Esophagus muscularis mucosa (tissue), 4 donors: ENCODE measurements at regions not wholly inside any gene's neighbourhood (a gene's known extent, or its start where the extent isn't known, plus 50 kb on each side); places are given as distances from the start of the nearest gene placed in this dataset.

Source experiments
- DNase-seq: peaks from one replicate; pipeline ENCODE4 v3.0.0-alpha.2; 2017; ENCODE audit errors: extremely low spot score
- H3K27ac ChIP-seq, 4 donors: fragments of 200-600 bp; sonication (generic); replicated peaks in 1 of 4; 1 replicate in 3 of 4; 2 replicates in 1 of 4; pipeline ENCODE4 v1.5.1; 2016 to 2019; ENCODE audit warnings: mild to moderate bottlenecking in 1 of 4
- H3K27me3 ChIP-seq, 4 donors: fragments of 200-600 bp; sonication (generic); one replicate each; pipeline versions ENCODE4 v1.5.1 to v1.6.0; 2016 to 2019
- H3K36me3 ChIP-seq, 4 donors: fragments of 200-600 bp; sonication (generic); one replicate each; pipeline ENCODE4 v1.5.1; 2016 to 2019
- H3K4me1 ChIP-seq, 4 donors: fragments of 200-600 bp; sonication (generic); one replicate each; pipeline ENCODE4 v1.5.1; 2016 to 2019
- H3K4me3 ChIP-seq, 4 donors: fragments of 200-600 bp; sonication (generic); 1 replicate in 2 of 4; 2 replicates in 2 of 4; pipeline ENCODE4 v1.5.1; 2016 to 2019; ENCODE audit warnings: mild to moderate bottlenecking in 4 of 4, moderate library complexity in 1 of 4
- H3K9me3 ChIP-seq, 4 donors: fragments of 200-600 bp; sonication (generic); 1 replicate in 3 of 4; 2 replicates in 1 of 4; pipeline ENCODE4 v1.5.1; 2016 to 2019
- CTCF ChIP-seq, 3 experiments: fragments of 200-600 bp in 2 of 3; fragments of 450-650 bp in 1 of 3; sonication (generic) in 2 of 3; IDR thresholded peaks; one replicate each; pipeline ENCODE4 v1.5.1; 2017 to 2019; ENCODE audit warnings: antibody characterized with exemption in 3 of 3, mild to moderate bottlenecking in 2 of 3, moderate library complexity in 1 of 3
- EP300 ChIP-seq: sonication (generic); formaldehyde crosslinking; IDR thresholded peaks from one replicate; pipeline ENCODE4 v1.6.1; 2017; ENCODE audit warnings: antibody characterized with exemption
- POLR2A ChIP-seq: fragments of 450-650 bp; IDR thresholded peaks from one replicate; pipeline ENCODE4 v1.6.1; 2017; ENCODE audit warnings: antibody characterized with exemption, moderate library complexity, mild to moderate bottlenecking, low read depth
- POLR2AphosphoS5 ChIP-seq, 2 donors: sonication (generic); formaldehyde crosslinking; IDR thresholded peaks; one replicate each; pipeline ENCODE4 v1.6.1; 2017; ENCODE audit warnings: antibody characterized with exemption in 2 of 2
- WGBS: methylation state at CpG from one replicate; pipeline ENCODE4 v1.1.5; 2018; 5-methylcytosine and 5-hydroxymethylcytosine counted together
- intact Hi-C: fragments of 100-400 bp; cut with DNase I; formaldehyde crosslinking; loops from one replicate; pipeline ENCODE4 v1.15.1; 2023

- intact Hi-C loops, result no loop called here
- 88% methylated on average over 2 of the region's 2 CpGs for WGBS
- no peak for DNase-seq
Measured at GRCh38 chr20:39939241-39939865, 749.7 kb downstream of the MAFB start.

GRCh38 chr20:39936401-39936800 lies 752.6 kb downstream of the MAFB start:
- Histone ChIP-seq H3K27me3 (no peaks in the 10 kb centered on the region), H3K36me3 (no peaks in the 10 kb centered on the region), H3K4me3 (no peak overlapping the region), H3K27ac (no peak overlapping the region), H3K4me1 (peaks cover 0 to 7% (median 0%) of the 10 kb centered on the region in 4 donors), H3K9me3 (no peaks in the 10 kb centered on the region)
- 75% methylated on average over 5 of the region's 5 CpGs for WGBS
- no peak for DNase-seq
- TF ChIP-seq POLR2AphosphoS5 (IDR thresholded peaks at IDR 0.05) (no peak), CTCF (IDR thresholded peaks at IDR 0.05) (no peak), POLR2A (no peak), EP300 (no peak)
- intact Hi-C loops, result no loop called here

More at GRCh38 chr20:39939241-39939865, 749.7 kb downstream of the MAFB start:
- Histone ChIP-seq H3K4me3 (no peak overlapping the region), H3K27ac (no peak overlapping the region), H3K9me3 (no peaks in the 10 kb centered on the region), H3K27me3 (no peaks in the 10 kb centered on the region), H3K4me1 (peaks cover 0 to 7% (median 0%) of the 10 kb centered on the region in 4 donors), H3K36me3 (no peaks in the 10 kb centered on the region)
- TF ChIP-seq EP300, result no peak
- no peak for TF ChIP-seq POLR2AphosphoS5 (IDR thresholded peaks at IDR 0.05)
- no peak for TF ChIP-seq CTCF (IDR thresholded peaks at IDR 0.05)
- TF ChIP-seq POLR2A, result no peak

DNA sequence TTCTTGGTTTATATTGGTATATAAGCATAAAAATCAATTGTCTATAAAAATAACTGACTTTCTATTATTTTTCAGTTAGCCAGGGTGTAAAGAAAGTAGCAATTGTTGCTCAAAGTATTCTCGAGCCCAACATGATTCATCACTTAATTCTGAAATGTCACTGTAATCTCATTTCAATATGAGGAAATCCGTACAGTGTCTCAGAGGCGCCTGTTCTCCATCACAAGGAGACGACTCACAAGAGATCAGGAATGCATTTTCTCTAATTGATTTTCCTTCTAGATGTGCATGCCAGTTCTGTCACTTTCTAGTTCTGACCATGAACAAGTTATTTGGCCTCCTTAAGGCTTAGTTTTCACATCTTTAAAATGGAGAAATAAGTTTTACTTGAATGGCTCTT lies 753.1 kb downstream of the MAFB start:
- Histone ChIP-seq H3K9me3 (no peaks in the 10 kb centered on the region), H3K27me3 (no peaks in the 10 kb centered on the region), H3K4me3 (no peak overlapping the region), H3K36me3 (no peaks in the 10 kb centered on the region), H3K27ac (no peak overlapping the region), H3K4me1 (peaks cover 0 to 2% (median 0%) of the 10 kb centered on the region in 4 donors)
- WGBS, result 55% methylated on average over 4 of the region's 4 CpGs
- TF ChIP-seq POLR2A (no peak), CTCF (IDR thresholded peaks at IDR 0.05) (no peak), POLR2AphosphoS5 (IDR thresholded peaks at IDR 0.05) (no peak), EP300 (no peak)
- DNase-seq, result no peak
- intact Hi-C loops, result no loop called here

DNA sequence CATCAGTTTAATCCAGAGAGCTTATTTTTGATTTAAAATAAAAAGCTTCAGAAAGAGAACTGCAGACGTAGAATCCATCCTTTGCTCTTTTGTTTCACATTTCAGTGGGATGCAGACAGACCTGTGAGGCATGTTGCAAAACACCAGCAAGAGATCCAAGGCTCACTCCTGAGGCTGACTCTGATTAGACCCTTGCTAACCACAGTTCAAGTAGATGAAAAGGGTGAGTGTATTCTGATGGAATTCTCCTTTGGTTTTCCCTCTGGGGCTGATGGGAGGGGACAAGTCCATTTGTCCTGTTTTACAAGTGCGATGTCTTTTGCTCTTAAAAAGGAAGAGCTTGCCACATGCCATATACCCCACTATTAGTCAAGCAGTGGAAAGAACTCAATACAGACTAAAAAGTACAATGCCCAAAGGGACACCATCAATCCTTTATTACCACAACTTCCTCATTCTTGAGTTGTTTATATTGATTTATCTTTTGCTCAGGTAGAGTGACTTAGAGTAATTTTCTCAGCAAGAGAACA lies 772.7 kb downstream of the MAFB start:
- Histone ChIP-seq H3K27ac (no peak overlapping the region), H3K36me3 (no peaks in the 10 kb centered on the region), H3K9me3 (no peaks in the 10 kb centered on the region), H3K27me3 (no peaks in the 10 kb centered on the region), H3K4me1 (peaks cover 0 to 4% (median 0%) of the 10 kb centered on the region in 4 donors), H3K4me3 (no peak overlapping the region)
- TF ChIP-seq EP300, result no peak
- TF ChIP-seq CTCF (IDR thresholded peaks at IDR 0.05), result no peak
- DNase-seq, result no peak
- intact Hi-C loops, result no loop called here
- WGBS, result 81% methylated on average over 2 of the region's 2 CpGs

GRCh38 chr20:39913274-39913673 lies 775.8 kb downstream of the MAFB start:
- WGBS, result 53% methylated on average over 2 of the region's 3 CpGs
- no peak overlapping the region for H3K4me3 ChIP-seq
- no peak overlapping the region for H3K27ac ChIP-seq
- no peaks in the 10 kb centered on the region for H3K36me3 ChIP-seq
- intact Hi-C loops, result no loop called here
- H3K4me1 ChIP-seq, result peaks cover 0 to 33% (median 12%) of the 10 kb centered on the region in 4 donors
- no peak for TF ChIP-seq EP300
- TF ChIP-seq CTCF (IDR thresholded peaks at IDR 0.05), result no peak
- TF ChIP-seq POLR2AphosphoS5 (IDR thresholded peaks at IDR 0.05), result no peak
- no peak for TF ChIP-seq POLR2A
- DNase-seq, result no peak
- no peaks in the 10 kb centered on the region for H3K9me3 ChIP-seq
- H3K27me3 ChIP-seq, result no peaks in the 10 kb centered on the region
